NCI-H2227 treated with DMSO at 0.1 percent for 48 hours (cell line): ENCODE measurements at regions not wholly inside any gene's neighbourhood (a gene's known extent, or its start where the extent isn't known, plus 50 kb on each side); places are given as distances from the start of the nearest gene placed in this dataset.
"Not testable (repeated sequence)": the region's sequence is repeated elsewhere in the genome, so short reads cannot be mapped to it uniquely, and the experiment has no call there.

Experiments
- DNase-seq: peaks from one replicate; lab custom pipeline; 2025; lab: John Stamatoyannopoulos, UW

DNA sequence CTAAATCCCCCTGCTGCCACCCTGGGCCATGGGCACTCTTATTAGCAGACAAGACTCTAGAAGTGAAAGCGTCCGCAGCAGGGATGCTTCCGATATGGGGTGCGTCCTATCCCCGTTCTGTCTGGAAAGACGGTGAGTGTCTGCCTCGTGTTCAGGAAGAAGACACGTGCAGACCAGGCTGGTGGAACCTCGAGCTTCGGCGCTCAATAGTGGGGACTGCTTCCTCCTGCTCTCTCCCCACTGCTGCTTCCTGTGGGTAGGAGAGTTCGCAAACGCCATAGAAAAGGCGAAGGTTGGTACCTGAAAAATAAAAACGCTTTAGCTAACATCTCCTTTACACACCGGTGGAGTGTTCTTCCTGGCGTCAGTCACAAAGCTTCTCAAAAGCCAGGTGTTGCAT, 67.7 kb upstream of the LYZL2 start:
- DNase-seq: not testable (repeated sequence)

DNA sequence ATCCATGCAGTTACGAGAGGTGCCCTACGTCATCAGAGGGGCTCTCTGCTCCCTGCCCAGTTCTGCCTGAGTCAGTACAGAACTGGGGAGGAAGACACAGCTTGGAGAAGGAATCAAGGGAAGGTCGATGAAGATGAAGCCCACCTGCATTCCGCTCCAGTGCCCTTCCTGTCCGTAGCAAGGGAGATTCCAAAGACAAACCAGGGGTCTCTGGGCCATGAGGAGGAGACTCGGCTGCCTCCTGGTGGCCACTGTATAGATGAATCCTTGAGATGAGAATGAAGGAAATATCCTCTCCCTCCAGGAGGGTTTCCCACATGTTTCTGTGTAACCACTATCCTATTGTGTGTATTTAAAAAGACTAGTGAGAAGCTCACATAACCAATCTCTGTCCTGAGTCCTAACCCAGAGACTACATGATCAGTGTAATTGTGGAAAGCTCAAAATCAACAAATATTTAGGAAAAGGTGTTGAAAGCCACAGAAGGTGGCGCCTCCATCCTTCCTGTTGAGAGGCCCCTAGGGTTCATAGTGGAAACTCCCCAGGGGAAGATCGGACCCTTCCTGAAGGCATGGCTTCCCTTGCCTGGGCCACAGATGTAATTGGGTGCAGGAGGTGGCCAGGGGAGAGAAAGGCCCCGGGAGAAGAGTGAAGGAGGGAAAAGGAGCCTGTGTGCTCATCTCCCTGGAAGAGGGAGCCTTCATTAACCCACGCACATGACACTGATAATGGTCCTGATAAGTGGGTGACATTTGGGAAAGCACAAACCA, 67.0 kb upstream of the LYZL2 start:
- not testable (repeated sequence) for DNase-seq

DNA sequence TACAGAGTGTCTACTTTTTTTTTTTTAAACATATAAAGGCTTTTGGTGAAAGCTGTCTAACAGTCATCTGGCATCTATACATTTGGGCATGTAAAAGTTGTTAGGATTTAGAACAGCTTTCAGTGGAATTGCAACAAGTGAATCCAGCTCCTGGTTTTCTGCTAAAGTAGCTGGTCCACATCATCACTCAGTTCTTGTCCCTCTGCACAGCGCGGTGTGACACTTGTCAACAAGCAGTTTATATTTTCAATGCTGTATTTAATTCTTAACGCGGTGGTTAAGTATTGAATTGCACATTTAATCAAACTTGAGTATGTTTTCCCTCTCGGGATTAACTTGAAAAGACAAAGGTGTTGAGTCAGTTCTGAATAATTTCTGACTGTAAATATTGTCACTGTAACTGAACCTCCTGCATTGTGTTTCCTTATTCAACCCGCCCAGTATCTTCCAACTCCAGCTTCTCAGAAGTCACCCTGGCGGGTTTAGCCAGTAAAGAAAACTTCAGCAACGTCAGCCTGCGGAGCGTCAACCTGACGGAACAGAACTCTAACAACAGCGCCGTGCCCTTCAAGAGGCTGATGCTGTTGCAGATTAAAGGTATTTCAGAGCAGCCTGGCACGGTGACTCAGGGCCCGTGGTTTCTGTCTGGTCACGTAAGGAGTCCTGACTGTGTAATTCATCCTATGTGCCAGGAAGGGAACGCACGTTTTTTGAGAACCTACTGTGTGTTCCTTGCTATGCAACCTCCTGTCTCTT, 66.1 kb upstream of the LYZL2 start:
- not testable (repeated sequence) for DNase-seq

DNA sequence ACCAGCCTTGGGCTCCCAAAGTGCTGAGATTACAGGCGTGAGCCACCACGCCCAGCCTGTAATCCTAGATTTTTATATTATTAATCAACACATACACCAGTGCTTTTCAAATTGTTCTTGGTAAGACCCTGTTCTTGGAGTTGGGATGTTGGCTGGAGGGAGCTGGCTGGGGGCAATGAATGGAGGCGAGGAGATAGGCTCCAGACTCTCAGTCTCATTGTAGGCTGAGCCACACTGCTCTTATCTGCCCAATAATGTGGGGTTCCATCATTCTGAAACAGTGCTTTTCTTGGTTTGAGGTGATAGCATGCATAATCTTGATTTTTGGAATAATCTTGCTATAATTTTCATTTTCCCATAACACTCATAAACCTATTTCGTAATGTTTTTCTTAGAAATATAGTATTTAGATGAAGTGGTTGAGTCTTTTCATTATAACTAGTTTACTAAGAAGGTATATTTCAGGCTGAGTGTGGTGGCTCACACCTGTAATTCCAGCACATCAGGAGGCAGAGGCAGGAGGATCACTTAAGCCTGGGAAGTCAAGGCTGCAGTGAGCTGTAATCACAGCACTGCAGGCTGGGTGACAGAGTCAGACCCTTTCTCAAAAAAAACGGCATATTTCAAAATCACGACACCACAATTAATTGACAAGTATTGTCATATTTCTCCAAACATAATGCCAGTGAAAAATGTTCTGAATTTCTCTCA, 65.1 kb upstream of the LYZL2 start:
- DNase-seq: no peak

- DNase-seq: no peak
These were observed 62.1 kb upstream of the LYZL2 start for GRCh38 chr10:30691639-30692015.

GRCh38 chr10:30690948-30691638, 61.5 kb upstream of the LYZL2 start:
- not testable (repeated sequence) for DNase-seq

DNA sequence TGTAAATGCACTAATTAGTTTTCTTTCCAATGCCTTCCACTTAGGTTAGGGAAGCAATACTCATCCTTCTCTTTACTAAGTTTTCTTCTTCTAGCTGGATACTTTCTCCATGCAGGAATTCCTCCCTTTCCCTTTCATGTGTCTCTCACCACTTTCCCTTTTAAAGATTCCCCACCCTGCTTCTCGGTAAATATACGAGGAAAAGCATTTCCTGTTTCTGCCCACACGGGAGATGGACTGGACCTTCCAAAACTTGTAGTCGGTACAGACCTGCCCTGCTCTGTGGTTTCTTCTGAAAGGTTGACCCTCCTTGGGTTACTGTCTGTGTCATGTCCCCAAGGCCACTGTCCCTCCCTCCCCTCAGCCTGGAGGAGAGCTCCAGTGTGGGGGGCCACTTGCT, 58.9 kb upstream of the LYZL2 start:
- DNase-seq: no peak

GRCh38 chr10:30687698-30688213, 58.2 kb upstream of the LYZL2 start:
- DNase-seq: peak; percentile 76

- DNase-seq: no peak
These were observed 57.2 kb upstream of the LYZL2 start for GRCh38 chr10:30686708-30687107.

DNA sequence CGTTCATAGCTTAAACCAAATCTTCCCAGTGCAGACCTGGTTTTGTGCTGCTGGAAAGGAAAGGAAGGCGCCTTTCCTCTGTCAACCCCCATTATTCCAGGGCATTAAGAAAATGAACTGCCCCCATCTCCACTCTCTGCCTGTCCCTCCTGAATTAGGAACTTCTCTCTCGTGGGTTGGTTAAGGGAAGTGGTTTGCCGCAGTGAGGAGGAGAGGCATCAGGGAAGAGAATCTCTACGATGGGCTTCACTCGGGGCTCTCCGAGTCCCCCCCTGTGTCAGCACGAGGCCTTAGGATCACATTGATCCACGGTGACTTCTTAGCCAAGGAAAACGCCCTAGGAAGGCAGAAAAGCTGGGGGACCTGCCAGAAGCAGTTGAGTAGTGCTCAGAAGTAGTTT, 53.9 kb upstream of the LYZL2 start:
- no peak for DNase-seq

DNA sequence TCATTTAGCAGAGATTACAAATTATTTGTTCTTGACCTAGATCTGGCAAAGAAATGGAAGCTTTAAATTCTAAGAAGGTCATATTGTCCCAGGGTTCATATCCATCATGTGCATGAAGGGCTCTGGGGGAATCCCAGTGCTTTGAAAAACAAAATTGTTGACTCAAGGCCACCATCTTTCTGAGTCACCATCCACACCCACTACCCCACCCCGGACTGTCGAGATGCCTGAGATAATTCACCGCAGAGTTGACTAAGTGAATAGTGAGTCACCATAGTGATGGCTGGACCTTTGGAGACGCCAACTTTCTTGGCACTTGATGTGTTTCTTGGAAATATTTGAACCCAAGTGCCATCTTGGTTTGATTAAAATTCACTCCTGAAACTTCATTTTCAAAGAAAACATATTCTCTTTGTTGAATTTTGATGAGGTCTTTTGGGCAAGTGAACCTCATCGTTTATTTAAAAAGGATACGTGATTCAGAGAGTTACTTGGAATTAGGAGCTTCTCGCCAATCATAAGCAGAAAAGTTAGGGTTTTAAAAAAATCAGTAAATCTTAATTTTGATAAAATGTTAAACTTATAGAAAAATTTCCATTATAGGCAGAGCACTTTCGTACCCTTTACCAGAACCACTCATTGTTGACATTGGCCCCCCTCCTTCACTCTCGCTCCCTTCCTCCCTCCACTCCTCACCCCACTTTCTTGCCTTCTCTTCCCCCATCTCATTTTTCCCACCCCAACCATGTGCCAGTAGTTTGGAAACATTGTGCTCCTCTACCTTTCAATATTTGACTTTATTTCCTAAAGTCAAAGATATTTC, 53.0 kb upstream of the LYZL2 start:
- not testable (repeated sequence) for DNase-seq

- no peak for DNase-seq
These were observed 51.4 kb upstream of the LYZL2 start for GRCh38 chr10:30680908-30681307.
